NCI-H1092 treated with DMSO at 0.1 percent for 48 hours (cell line): ENCODE measurements at regions not wholly inside any gene's neighbourhood (a gene's known extent, or its start where the extent isn't known, plus 50 kb on each side); places are given as distances from the start of the nearest gene placed in this dataset.
"Not testable (repeated sequence)": the region's sequence is repeated elsewhere in the genome, so short reads cannot be mapped to it uniquely, and the experiment has no call there.

ENCODE experiments used
- DNase-seq: peaks from one replicate; lab custom pipeline; 2025; lab: John Stamatoyannopoulos, UW

- no peak for DNase-seq
Measured at GRCh38 chr3:182629521-182629920, 163.8 kb upstream of the ATP11B start.

GRCh38 chr3:182631183-182632076 lies 161.9 kb upstream of the ATP11B start:
- no peak for DNase-seq

- DNase-seq = no peak
Measured at GRCh38 chr3:182632077-182632393, 161.3 kb upstream of the ATP11B start.

GRCh38 chr3:182633186-182633585 lies 160.1 kb upstream of the ATP11B start:
- no peak for DNase-seq

GRCh38 chr3:182636646-182637045 lies 156.7 kb upstream of the ATP11B start:
- no peak for DNase-seq

GRCh38 chr3:182637350-182638110 lies 155.8 kb upstream of the ATP11B start:
- DNase-seq = no peak

GRCh38 chr3:182644013-182644412 lies 149.3 kb upstream of the ATP11B start:
- no peak for DNase-seq

- DNase-seq = no peak
Measured at GRCh38 chr3:182644790-182645433, 148.4 kb upstream of the ATP11B start.

GRCh38 chr3:182650568-182651128 lies 142.7 kb upstream of the ATP11B start:
- DNase-seq = no peak

- DNase-seq = no peak
Measured at GRCh38 chr3:182651461-182651860, 141.8 kb upstream of the ATP11B start.

- not testable (repeated sequence) for DNase-seq
Measured at GRCh38 chr3:182653065-182653464, 140.2 kb upstream of the ATP11B start.

- no peak for DNase-seq
Measured at GRCh38 chr3:182668541-182668940, 124.8 kb upstream of the ATP11B start.

GRCh38 chr3:182668974-182669373 lies 124.3 kb upstream of the ATP11B start:
- no peak for DNase-seq

GRCh38 chr3:182671541-182671940 lies 121.8 kb upstream of the ATP11B start:
- DNase-seq = no peak

GRCh38 chr3:182671942-182672341 lies 121.4 kb upstream of the ATP11B start:
- DNase-seq = no peak

GRCh38 chr3:182673336-182673735 lies 120.0 kb upstream of the ATP11B start:
- no peak for DNase-seq

GRCh38 chr3:182682263-182683241 lies 110.8 kb upstream of the ATP11B start:
- peak; percentile 19 for DNase-seq

- peak; percentile 77 for DNase-seq
Measured at GRCh38 chr3:182683453-182683852, 109.9 kb upstream of the ATP11B start.

GRCh38 chr3:182683858-182684257 lies 109.4 kb upstream of the ATP11B start:
- no peak for DNase-seq

- no peak for DNase-seq
Measured at GRCh38 chr3:182686033-182686886, 107.0 kb upstream of the ATP11B start.
